ENCODE measurements at regions not wholly inside any gene's neighbourhood (a gene's known extent, or its start where the extent isn't known, plus 50 kb on each side); places are given as distances from the start of the nearest gene placed in this dataset.

- H3K4me3 ChIP-seq (ENCODE audit: low read depth, low read length): no peak overlapping the region
- no peak for TF ChIP-seq CTCF (IDR thresholded peaks at IDR 0.05; ENCODE audit: low read depth, low read length)
These were observed 67.1 kb upstream of the DUSP5 start for GRCh38 chr10:110430340-110431273.

GRCh38 chr10:110431659-110432058 is 66.0 kb upstream of the DUSP5 start:
- no peak overlapping the region for H3K4me3 ChIP-seq (ENCODE audit: low read depth, low read length)
- TF ChIP-seq CTCF (IDR thresholded peaks at IDR 0.05; ENCODE audit: low read depth, low read length): no peak

GRCh38 chr10:110432084-110432483 is 65.6 kb upstream of the DUSP5 start:
- no peak overlapping the region for H3K4me3 ChIP-seq (ENCODE audit: low read depth, low read length)
- TF ChIP-seq CTCF (IDR thresholded peaks at IDR 0.05; ENCODE audit: low read depth, low read length): no peak

- no peak for TF ChIP-seq CTCF (IDR thresholded peaks at IDR 0.05; ENCODE audit: low read depth, low read length)
- H3K4me3 ChIP-seq (ENCODE audit: low read depth, low read length): no peak overlapping the region
These were observed 64.7 kb upstream of the DUSP5 start for GRCh38 chr10:110432814-110433565.

GRCh38 chr10:110433740-110434139 is 64.0 kb upstream of the DUSP5 start:
- no peak overlapping the region for H3K4me3 ChIP-seq (ENCODE audit: low read depth, low read length)
- no peak for TF ChIP-seq CTCF (IDR thresholded peaks at IDR 0.05; ENCODE audit: low read depth, low read length)

- no peak for TF ChIP-seq CTCF (IDR thresholded peaks at IDR 0.05; ENCODE audit: low read depth, low read length)
- H3K4me3 ChIP-seq (ENCODE audit: low read depth, low read length): no peak overlapping the region
These were observed 63.1 kb upstream of the DUSP5 start for GRCh38 chr10:110434489-110435096.

All from WI38 (cell line).